Omental fat pad (tissue), 3 donors: ENCODE measurements at regions not wholly inside any gene's neighbourhood (a gene's known extent, or its start where the extent isn't known, plus 50 kb on each side); places are given as distances from the start of the nearest gene placed in this dataset.

Experiments
- ATAC-seq: fragments of 150-250 bp; one replicate; pipeline ENCODE4 v1.9.1; 2016; ENCODE audit warnings: mild to moderate bottlenecking, moderate library complexity; ENCODE audit not compliant: low FRiP score
- DNase-seq: peaks from one replicate; pipeline ENCODE4 v3.0.0-alpha.2; 2019; ENCODE audit warnings: low spot score
- TF ChIP-seq, protein P1 (sequence below), 3 donors: fragments of 450-650 bp; IDR thresholded peaks; one replicate each; pipeline ENCODE4 v1.5.1; 2016 to 2017; ENCODE audit warnings: antibody characterized with exemption in 3 of 3, mild to moderate bottlenecking in 3 of 3, moderate library complexity in 2 of 3

DNA sequence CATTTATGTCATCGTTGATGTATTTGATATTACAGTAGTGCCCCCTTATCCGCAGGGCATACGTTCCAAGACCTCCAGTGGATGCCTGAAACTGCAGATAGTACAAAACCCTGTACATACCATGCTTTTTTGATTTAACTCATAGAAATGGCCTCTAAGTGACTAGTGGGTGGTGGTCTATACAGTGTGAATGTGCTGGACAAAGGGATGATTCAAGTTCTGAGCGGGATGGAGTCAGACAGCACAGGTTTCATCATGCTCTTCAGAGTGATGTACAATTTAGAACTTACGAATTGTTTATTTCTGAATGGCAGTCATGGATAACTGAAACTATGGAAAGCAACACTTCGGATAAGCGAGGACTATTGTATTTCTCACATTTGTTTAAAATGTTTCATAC, 473.1 kb upstream of the FANCL start:
- no peak for ATAC-seq
- TF ChIP-seq, protein P1, sequence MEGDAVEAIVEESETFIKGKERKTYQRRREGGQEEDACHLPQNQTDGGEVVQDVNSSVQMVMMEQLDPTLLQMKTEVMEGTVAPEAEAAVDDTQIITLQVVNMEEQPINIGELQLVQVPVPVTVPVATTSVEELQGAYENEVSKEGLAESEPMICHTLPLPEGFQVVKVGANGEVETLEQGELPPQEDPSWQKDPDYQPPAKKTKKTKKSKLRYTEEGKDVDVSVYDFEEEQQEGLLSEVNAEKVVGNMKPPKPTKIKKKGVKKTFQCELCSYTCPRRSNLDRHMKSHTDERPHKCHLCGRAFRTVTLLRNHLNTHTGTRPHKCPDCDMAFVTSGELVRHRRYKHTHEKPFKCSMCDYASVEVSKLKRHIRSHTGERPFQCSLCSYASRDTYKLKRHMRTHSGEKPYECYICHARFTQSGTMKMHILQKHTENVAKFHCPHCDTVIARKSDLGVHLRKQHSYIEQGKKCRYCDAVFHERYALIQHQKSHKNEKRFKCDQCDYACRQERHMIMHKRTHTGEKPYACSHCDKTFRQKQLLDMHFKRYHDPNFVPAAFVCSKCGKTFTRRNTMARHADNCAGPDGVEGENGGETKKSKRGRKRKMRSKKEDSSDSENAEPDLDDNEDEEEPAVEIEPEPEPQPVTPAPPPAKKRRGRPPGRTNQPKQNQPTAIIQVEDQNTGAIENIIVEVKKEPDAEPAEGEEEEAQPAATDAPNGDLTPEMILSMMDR (IDR thresholded peaks at IDR 0.05): no peak
- DNase-seq: no peak

DNA sequence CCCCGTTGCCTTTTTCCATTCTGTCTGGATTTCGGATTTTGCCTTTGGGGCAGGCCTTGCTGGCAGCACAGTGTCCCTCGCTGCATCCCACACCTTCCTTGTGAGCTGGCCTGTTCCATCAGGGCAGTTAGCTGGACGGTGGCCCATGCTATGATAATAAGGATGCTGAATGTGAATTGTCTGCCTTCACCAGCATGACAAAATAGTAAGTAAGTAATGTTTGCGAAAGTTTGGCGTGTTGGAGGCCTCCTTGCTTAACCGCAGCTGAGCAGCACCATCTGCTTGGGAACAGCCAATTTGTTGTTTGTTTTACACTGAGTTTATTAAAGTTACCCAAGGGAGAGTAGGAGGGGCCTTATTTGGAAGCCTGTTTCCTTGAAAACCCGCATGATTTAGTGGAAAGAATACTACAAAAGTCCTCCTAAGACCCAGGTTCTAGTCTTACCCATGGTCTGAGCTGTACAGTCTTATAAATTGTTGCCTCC, 469.7 kb upstream of the FANCL start:
- TF ChIP-seq, protein P1 (IDR thresholded peaks at IDR 0.05): no peak
- ATAC-seq (no peak), DNase-seq (no peak)

DNA sequence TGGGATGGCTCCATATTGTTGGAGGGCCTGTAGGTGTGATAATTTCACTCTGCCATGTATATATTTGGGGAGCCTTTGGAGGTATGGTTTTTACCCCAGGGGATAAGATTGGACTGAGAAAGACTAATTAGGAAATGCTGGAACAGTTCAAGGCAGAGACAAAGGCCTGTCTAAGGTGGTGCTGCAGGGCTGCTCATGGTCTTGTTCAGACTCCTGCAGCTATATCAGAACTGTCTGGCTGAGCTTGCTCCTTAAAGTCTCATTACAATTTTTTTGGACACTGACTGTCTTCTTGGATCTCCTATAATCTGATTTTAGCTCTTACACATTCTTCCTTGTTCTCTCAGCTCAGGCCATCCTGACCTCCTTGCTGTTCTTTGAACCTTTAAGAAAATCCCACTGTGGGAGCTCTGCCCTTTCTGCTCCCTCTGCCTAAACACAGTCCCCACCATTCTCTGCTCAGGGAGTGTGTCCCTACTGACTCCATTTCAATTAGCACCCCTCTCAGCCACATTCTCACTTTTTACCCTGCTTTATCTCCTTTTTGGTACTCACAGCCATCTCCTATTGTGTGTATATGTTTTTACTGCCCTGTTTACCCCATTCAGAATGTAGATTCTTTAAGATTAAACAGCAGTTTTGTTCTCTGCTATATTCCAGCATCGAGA, 468.7 kb upstream of the FANCL start:
- ATAC-seq (no peak), DNase-seq (no peak)
- TF ChIP-seq, protein P1 (IDR thresholded peaks at IDR 0.05): no peak

DNA sequence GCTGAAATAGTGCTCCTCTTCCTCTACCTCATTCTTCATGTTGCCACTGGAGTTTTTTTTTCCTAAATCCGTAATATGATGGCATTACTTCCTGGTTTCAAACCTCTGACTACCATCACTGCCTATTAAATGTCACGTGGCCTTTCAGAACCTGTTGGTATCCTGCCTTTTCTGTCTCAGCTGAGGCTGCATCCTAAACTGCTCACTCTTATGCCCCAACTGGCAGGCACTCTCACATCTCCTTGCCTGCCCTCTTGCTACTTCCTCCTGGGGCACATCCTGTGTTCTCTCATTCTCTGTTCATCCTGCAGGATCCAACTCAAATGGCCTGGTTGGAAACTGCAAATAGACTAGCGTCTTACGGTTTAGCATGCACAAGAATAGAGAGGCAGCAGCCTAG, 468.1 kb upstream of the FANCL start:
- ATAC-seq: no peak
- TF ChIP-seq, protein P1 (IDR thresholded peaks at IDR 0.05): no peak
- no peak for DNase-seq

DNA sequence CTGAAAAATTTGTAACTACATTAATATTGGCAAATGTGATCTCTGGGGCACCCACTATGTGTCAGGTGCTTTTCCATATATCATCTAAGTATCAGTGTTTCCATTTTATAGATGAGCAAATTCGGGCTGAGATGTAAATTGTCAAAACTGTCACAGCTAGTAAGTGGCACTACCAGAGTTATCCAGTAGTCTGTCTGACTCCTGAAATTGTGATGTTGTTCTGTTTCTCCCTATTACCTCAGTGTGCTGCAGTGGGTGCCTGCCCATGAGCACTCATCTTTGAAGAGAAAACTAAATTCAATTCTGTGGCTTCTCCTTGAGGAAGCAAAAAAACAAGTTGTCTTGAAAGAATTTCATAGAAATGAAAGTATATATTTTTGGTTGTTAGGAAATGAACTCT, 467.4 kb upstream of the FANCL start:
- no peak for ATAC-seq
- DNase-seq: no peak
- TF ChIP-seq, protein P1 (IDR thresholded peaks at IDR 0.05): no peak

DNA sequence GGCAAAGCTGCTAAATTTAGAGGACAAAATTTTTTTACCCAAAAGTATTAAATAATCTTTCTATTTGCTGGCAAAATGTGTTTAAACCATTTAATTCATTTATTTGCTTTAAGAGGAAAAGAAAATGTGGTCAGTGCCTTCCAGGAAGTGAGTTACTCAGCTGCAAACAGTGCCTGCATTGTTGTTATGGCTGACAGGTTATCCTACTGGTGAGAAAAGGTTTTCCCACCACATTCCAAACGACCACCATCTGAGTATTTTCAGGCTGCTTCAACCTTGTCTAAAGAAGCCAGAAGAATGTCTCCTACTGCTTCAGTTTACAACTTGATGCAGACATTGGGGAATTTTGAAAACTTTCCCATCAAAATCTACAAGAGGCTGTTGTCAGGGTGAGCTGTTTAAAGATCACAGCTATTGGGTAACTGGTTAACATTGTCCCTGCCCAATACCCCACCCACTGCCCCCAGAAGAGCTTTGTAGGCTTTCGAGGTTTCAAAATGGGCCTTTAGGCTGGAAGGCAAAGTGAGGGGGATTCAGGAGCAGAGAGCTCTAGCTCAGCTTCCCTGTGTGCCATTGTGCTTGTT, 461.3 kb upstream of the FANCL start:
- ATAC-seq (no peak), DNase-seq (no peak)
- TF ChIP-seq, protein P1 (IDR thresholded peaks at IDR 0.05): no peak
